Body of pancreas (tissue), 4 donors: ENCODE measurements at regions not wholly inside any gene's neighbourhood (a gene's known extent, or its start where the extent isn't known, plus 50 kb on each side); places are given as distances from the start of the nearest gene placed in this dataset.

Experiments
- ATAC-seq: fragments of 150-250 bp; one replicate; pipeline ENCODE4 v1.9.1; 2016
- DNase-seq, 4 donors: peaks; one replicate each; pipeline ENCODE4 v3.0.0-alpha.2; 2019
- H3K27ac ChIP-seq, 4 donors: fragments of 200-600 bp; sonication (generic); 1 replicate in 3 of 4; 2 replicates in 1 of 4; pipeline versions ENCODE4 v1.5.1 to v1.6.1; 2016 to 2019; ENCODE audit warnings: mild to moderate bottlenecking in 1 of 4, mixed read lengths in 1 of 4, moderate library complexity in 1 of 4
- H3K27me3 ChIP-seq, 2 donors: fragments of 200-600 bp; sonication (generic); one replicate each; pipeline ENCODE4 v1.6.0; 2016; ENCODE audit warnings: mild to moderate bottlenecking in 1 of 2
- H3K36me3 ChIP-seq, 2 donors: fragments of 200-600 bp; sonication (generic); replicated peaks in 1 of 2; 2 replicates each; pipeline ENCODE4 v1.5.1; 2016; ENCODE audit warnings: low read depth in 2 of 2; ENCODE audit not compliant: insufficient read depth in 1 of 2
- H3K4me1 ChIP-seq: fragments of 200-600 bp; sonication (generic); one replicate; pipeline ENCODE4 v1.6.0; 2016
- H3K4me3 ChIP-seq, 2 donors: fragments of 200-600 bp; sonication (generic); 1 replicate in 1 of 2; 2 replicates in 1 of 2; pipeline ENCODE4 v1.5.1; 2016 to 2019
- H3K9me3 ChIP-seq, 3 donors: fragments of 200-600 bp; sonication (generic); 1 replicate in 2 of 3; 2 replicates in 1 of 3; pipeline ENCODE4 v1.5.1; 2016
- CTCF ChIP-seq, 7 experiments: fragments of 450-650 bp in 4 of 7; fragments of 200-600 bp in 3 of 7; sonication (generic) in 3 of 7; IDR thresholded peaks; one replicate each; pipeline ENCODE4 v1.5.1; 2016 to 2019; ENCODE audit warnings: antibody characterized with exemption in 7 of 7
- POLR2A ChIP-seq, 3 donors: fragments of 450-650 bp; IDR thresholded peaks; one replicate each; pipeline ENCODE4 v1.6.1; 2016; ENCODE audit warnings: antibody characterized with exemption in 3 of 3, mild to moderate bottlenecking in 2 of 3
- WGBS, 2 donors: methylation state at CpG; one replicate each; pipeline ENCODE4 v1.1.5; 2017; 5-methylcytosine and 5-hydroxymethylcytosine counted together
- intact Hi-C: fragments of 100-400 bp; cut with DNase I; formaldehyde crosslinking; loops from one replicate; pipeline ENCODE4 v1.15.1; 2023

DNA sequence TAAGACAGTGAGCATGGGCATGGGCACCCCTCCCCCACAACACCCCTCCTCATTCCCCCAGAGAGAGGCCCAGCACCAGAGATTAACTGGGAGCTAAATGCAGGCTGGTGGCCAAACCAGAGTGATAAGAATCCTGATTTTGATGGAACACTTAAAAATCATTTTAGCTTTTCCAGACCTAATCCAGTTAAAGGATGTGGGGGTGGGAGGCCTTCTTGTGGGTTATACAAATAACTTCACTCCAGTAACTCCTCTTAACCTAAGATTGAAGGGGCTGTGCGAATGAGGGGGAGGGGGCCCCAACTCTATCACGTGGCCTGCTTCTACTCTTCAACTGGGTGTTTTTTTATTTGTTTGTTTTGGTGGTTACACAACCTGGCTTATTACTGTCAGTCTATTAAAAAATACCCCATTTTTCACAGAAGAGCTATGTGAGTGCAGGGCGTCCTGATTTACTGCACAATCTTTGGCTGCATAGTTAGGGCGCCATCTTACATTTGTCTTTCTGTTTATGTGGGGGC is 398.1 kb upstream of the LYPLAL1 start:
- H3K9me3 ChIP-seq = no peaks in the 10 kb centered on the region
- TF ChIP-seq CTCF (IDR thresholded peaks at IDR 0.05) (no peak), POLR2A (IDR thresholded peaks at IDR 0.05) (no peak)
- H3K27ac ChIP-seq = no peak overlapping the region
- intact Hi-C loops = no loop called here
- H3K4me1 ChIP-seq = no peaks in the 10 kb centered on the region
- WGBS, 2 donors = 80 to 81% methylated on average over 4 of the region's 4 CpGs
- ATAC-seq = no peak
- H3K27me3 ChIP-seq = no peaks in the 10 kb centered on the region
- no peak overlapping the region for H3K4me3 ChIP-seq
- no peak for DNase-seq
- H3K36me3 ChIP-seq = no peaks in the 10 kb centered on the region

DNA sequence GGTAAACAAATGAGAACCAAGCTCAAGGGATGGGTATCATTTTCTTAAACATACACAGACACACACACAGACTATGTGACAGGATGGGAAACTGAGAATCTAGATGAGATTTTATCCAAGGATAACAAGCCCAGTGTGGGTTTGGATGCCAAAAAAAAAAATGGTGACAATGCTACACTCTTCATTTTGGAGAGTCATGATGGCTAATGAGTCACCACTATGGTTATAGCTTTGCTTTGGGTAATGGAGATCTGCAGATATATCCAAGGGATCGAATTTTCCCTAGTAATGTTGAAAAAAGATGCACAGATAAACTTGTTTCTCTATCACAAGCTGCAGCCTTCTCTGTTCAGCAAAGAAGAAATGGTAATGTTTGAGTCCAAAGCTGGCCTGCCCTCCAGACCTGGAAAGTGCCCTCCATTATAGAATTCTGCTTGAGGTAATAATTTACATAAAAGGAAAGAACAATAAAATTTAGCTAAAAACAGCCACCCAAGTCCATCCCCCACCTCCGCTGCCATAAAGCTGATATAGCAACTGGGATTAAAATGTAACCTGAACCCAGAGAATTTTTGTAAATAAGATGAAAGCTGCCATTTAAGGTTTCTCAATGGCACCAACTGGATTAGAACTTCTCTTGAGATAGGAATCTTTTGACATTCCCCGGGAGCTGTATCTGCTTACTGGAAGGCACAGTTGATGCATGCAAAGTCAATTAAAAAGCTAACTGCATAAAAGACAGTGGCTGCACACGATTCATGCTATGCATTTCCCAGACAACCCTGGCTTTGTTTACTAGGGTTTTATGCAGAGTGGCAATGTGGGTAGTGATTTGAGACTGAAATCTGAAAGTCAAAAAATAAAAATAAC is 395.2 kb upstream of the LYPLAL1 start:
- H3K4me1 ChIP-seq = no peaks in the 10 kb centered on the region
- H3K36me3 ChIP-seq = no peaks in the 10 kb centered on the region
- 67 to 69% methylated on average over 4 of the region's 4 CpGs for WGBS, 2 donors
- ATAC-seq (no peak), DNase-seq (no peak)
- no peak overlapping the region for H3K27ac ChIP-seq
- H3K9me3 ChIP-seq = no peaks in the 10 kb centered on the region
- TF ChIP-seq POLR2A (IDR thresholded peaks at IDR 0.05) = no peak
- no peak for TF ChIP-seq CTCF (IDR thresholded peaks at IDR 0.05)
- H3K27me3 ChIP-seq = no peaks in the 10 kb centered on the region
- intact Hi-C loops = no loop called here
- H3K4me3 ChIP-seq = no peak overlapping the region

GRCh38 chr1:218779341-218780100 is 394.2 kb upstream of the LYPLAL1 start:
- H3K4me3 ChIP-seq = no peak overlapping the region
- intact Hi-C loops = no loop called here
- DNase-seq (no peak), ATAC-seq (no peak)
- H3K4me1 ChIP-seq = no peaks in the 10 kb centered on the region
- no peaks in the 10 kb centered on the region for H3K27me3 ChIP-seq
- no peak overlapping the region for H3K27ac ChIP-seq
- no peaks in the 10 kb centered on the region for H3K36me3 ChIP-seq
- TF ChIP-seq CTCF (IDR thresholded peaks at IDR 0.05) (no peak), POLR2A (IDR thresholded peaks at IDR 0.05) (no peak)
- 57 to 67% methylated on average over 4 of the region's 4 CpGs for WGBS, 2 donors
- no peaks in the 10 kb centered on the region for H3K9me3 ChIP-seq

DNA sequence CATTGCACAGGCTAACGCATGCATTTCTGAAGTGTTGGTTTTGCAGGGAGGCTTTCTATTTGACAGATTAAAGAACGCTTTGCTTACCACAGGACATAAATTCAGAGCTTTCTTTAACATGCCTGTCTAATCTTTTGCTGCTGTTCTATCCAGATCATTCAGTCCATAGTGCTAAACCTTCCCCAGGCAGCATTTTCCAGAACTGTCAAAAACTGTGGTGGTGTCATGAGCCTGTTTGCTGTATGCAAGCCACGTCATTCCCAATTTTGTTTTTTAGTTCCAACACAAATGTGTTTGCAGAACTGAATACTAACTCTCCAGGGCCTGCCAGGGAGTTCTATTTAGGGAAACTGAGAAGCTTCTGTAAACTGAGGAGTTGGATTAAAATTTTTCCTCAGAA is 390.5 kb upstream of the LYPLAL1 start:
- TF ChIP-seq CTCF (IDR thresholded peaks at IDR 0.05) = no peak
- TF ChIP-seq POLR2A (IDR thresholded peaks at IDR 0.05) = no peak
- Histone ChIP-seq H3K27ac (no peak overlapping the region), H3K9me3 (no peaks in the 10 kb centered on the region), H3K4me3 (no peak overlapping the region), H3K27me3 (no peaks in the 10 kb centered on the region), H3K36me3 (no peaks in the 10 kb centered on the region), H3K4me1 (no peaks in the 10 kb centered on the region)
- ATAC-seq (no peak), DNase-seq (no peak)
- intact Hi-C loops = no loop called here
- 70 to 85% methylated on average over 3 of the region's 3 CpGs for WGBS, 2 donors
